PC-9 (cell line): ENCODE measurements at regions not wholly inside any gene's neighbourhood (a gene's known extent, or its start where the extent isn't known, plus 50 kb on each side); places are given as distances from the start of the nearest gene placed in this dataset.

ENCODE experiments used
- BruUV-seq: library from RNA; stranded (reverse); fragments of 400-500 nt; replicated peaks from 2 replicates; lab custom pipeline; 2021; lab: Mats Ljungman, UMichigan
- CTCF ChIA-PET: fragments of 300-600 bp; sonication (Branson Sonifier 250); formaldehyde crosslinking; loops from one replicate; lab custom pipeline; 2022; ENCODE audit warnings: antibody characterized with exemption; lab: Charles Lee
- POLR2A ChIA-PET: fragments of 300-600 bp; sonication (Branson Sonifier 250); formaldehyde crosslinking; loops from one replicate; lab custom pipeline; 2022; ENCODE audit warnings: antibody characterized with exemption; ENCODE audit not compliant: unreplicated experiment; lab: Charles Lee
- DNase-seq, 2 experiments: peaks; one replicate each; pipeline versions ENCODE4 v3.0.0 to v3.0.0-alpha.2; 2015 to 2022; ENCODE audit warnings: mixed read lengths in 1 of 2
- H2AFZ ChIP-seq: fragments of 200-600 bp; sonication (generic); 2 replicates; pipeline ENCODE4 v1.8.1; 2017; ENCODE audit warnings: antibody characterized with exemption
- H3F3A ChIP-seq: fragments of 200-600 bp; sonication (generic); 2 replicates; pipeline ENCODE4 v1.8.1; 2017; ENCODE audit warnings: antibody characterized with exemption, mild to moderate bottlenecking, low read depth; ENCODE audit not compliant: insufficient read depth
- H3K27ac ChIP-seq: fragments of 200-600 bp; sonication (generic); 2 replicates; pipeline ENCODE4 v1.6.1; 2016; ENCODE audit warnings: mixed run types
- H3K27me3 ChIP-seq: fragments of 200-600 bp; sonication (generic); 2 replicates; pipeline ENCODE4 v1.6.1; 2016; ENCODE audit warnings: low read depth, mixed run types; ENCODE audit not compliant: insufficient read depth
- H3K36me3 ChIP-seq: fragments of 200-600 bp; sonication (generic); 2 replicates; pipeline ENCODE4 v1.6.1; 2016; ENCODE audit warnings: low read depth, mixed run types
- H3K4me1 ChIP-seq: fragments of 200-600 bp; sonication (generic); replicated peaks from 2 replicates; pipeline ENCODE4 v1.6.1; 2016; ENCODE audit warnings: mixed run types; ENCODE audit not compliant: insufficient read depth
- H3K4me2 ChIP-seq: fragments of 200-600 bp; sonication (generic); 2 replicates; pipeline ENCODE4 v1.6.1; 2017; ENCODE audit warnings: mixed run types
- H3K4me3 ChIP-seq: fragments of 200-600 bp; sonication (generic); 2 replicates; pipeline ENCODE4 v1.6.1; 2016; ENCODE audit warnings: mixed run types
- H3K79me2 ChIP-seq: fragments of 200-600 bp; sonication (generic); 2 replicates; pipeline ENCODE4 v1.6.1; 2017; ENCODE audit warnings: low read depth, mixed run types
- H3K9me2 ChIP-seq: fragments of 200-600 bp; sonication (generic); 2 replicates; pipeline ENCODE4 v1.8.1; 2017; ENCODE audit warnings: mild to moderate bottlenecking; ENCODE audit not compliant: insufficient read depth
- H3K9me3 ChIP-seq: fragments of 200-600 bp; sonication (generic); 2 replicates; pipeline ENCODE4 v1.8.1; 2016; ENCODE audit warnings: low read depth; ENCODE audit not compliant: insufficient read depth
- H4K20me1 ChIP-seq: fragments of 200-600 bp; sonication (generic); 2 replicates; pipeline ENCODE4 v1.8.1; 2017; ENCODE audit not compliant: insufficient read depth
- CTCF ChIP-seq: fragments of 200-600 bp; sonication (generic); conservative IDR thresholded peaks from 2 replicates; pipeline ENCODE4 v1.6.1; 2017; ENCODE audit warnings: mixed run types, antibody characterized with exemption, mild to moderate bottlenecking, moderate library complexity
- EZH2 ChIP-seq: fragments of 200-600 bp; sonication (generic); IDR thresholded peaks from 2 replicates; pipeline ENCODE4 v1.8.0; 2017; ENCODE audit warnings: antibody characterized with exemption, low read depth
- intact Hi-C: fragments of 100-400 bp; cut with micrococcal nuclease; formaldehyde crosslinking; loops from one replicate; pipeline ENCODE4 v1.10.0; 2022; ENCODE audit not compliant: unreplicated experiment

GRCh38 chr13:62908321-62908720, 1492.7 kb upstream of the PCDH20 start:
- ChIA-PET POLR2A (no interaction called here), CTCF (no interaction called here)
- Histone ChIP-seq H3K79me2 (no peaks in the 10 kb centered on the region), H3K36me3 (no peaks in the 10 kb centered on the region), H2AFZ (no peak overlapping the region), H3K9me3 (no peaks in the 10 kb centered on the region), H3K9me2 (no peaks in the 10 kb centered on the region; the same call in 1 of the 2 replicates), H3F3A (no peaks in the 10 kb centered on the region), H3K27me3 (no peaks in the 10 kb centered on the region), H3K4me1 (no peaks in the 10 kb centered on the region), H3K4me2 (no peak overlapping the region), H3K4me3 (no peak overlapping the region), H3K27ac (no peak overlapping the region), H4K20me1 (no peaks in the 10 kb centered on the region)
- no peak for DNase-seq
- no peak for TF ChIP-seq CTCF
- TF ChIP-seq EZH2 = no peak
- no TSS peak for BruUV-seq
- intact Hi-C loops = no loop called here

GRCh38 chr13:62906896-62907295, 1491.2 kb upstream of the PCDH20 start:
- no peak for TF ChIP-seq EZH2
- TF ChIP-seq CTCF = no peak
- Histone ChIP-seq H4K20me1 (no peaks in the 10 kb centered on the region), H3K9me3 (no peaks in the 10 kb centered on the region), H3K27ac (no peak overlapping the region), H3K4me2 (no peak overlapping the region), H3K79me2 (no peaks in the 10 kb centered on the region), H3K36me3 (no peaks in the 10 kb centered on the region), H3K4me3 (no peak overlapping the region), H3K4me1 (no peaks in the 10 kb centered on the region), H3F3A (no peaks in the 10 kb centered on the region), H3K27me3 (no peaks in the 10 kb centered on the region), H3K9me2 (no peaks in the 10 kb centered on the region; the same call in 1 of the 2 replicates), H2AFZ (no peak overlapping the region)
- no TSS peak for BruUV-seq
- ChIA-PET CTCF (no interaction called here), POLR2A (no interaction called here)
- no peak for DNase-seq
- intact Hi-C loops = no loop called here

- no peaks in the 10 kb centered on the region for H3K27me3 ChIP-seq
- intact Hi-C loops = no loop called here
- H3K4me1 ChIP-seq = no peaks in the 10 kb centered on the region
- H3K27ac ChIP-seq = no peak overlapping the region
- H3K4me3 ChIP-seq = no peak overlapping the region
- H2AFZ ChIP-seq = no peak overlapping the region
- H3F3A ChIP-seq = no peaks in the 10 kb centered on the region
- H4K20me1 ChIP-seq = no peaks in the 10 kb centered on the region
- no peak for DNase-seq
- TF ChIP-seq EZH2 (no peak), CTCF (no peak)
- ChIA-PET CTCF (no interaction called here), POLR2A (no interaction called here)
- H3K79me2 ChIP-seq = no peaks in the 10 kb centered on the region
- H3K9me3 ChIP-seq = no peaks in the 10 kb centered on the region
- H3K4me2 ChIP-seq = no peak overlapping the region
- BruUV-seq = no TSS peak
- no peaks in the 10 kb centered on the region for H3K36me3 ChIP-seq
- H3K9me2 ChIP-seq = no peaks in the 10 kb centered on the region; the same call in 1 of the 2 replicates
Observed at GRCh38 chr13:62906469-62906868, 1490.8 kb upstream of the PCDH20 start.
